AG04450 (cell line): ENCODE measurements at regions not wholly inside any gene's neighbourhood (a gene's known extent, or its start where the extent isn't known, plus 50 kb on each side); places are given as distances from the start of the nearest gene placed in this dataset.

Experiments
- CTCF ChIA-PET: fragments of 300-600, 350-600 bp; formaldehyde crosslinking; extraction: SDS; loops from one replicate; lab custom pipeline; 2022; ENCODE audit warnings: antibody characterized with exemption, inconsistent platforms; lab: Charles Lee
- POLR2A ChIA-PET: fragments of 350-600 bp; formaldehyde crosslinking; extraction: SDS; loops from one replicate; lab custom pipeline; 2021; ENCODE audit warnings: antibody characterized with exemption, inconsistent platforms; lab: Yijun Ruan, JAX
- DNase-seq: peaks from one replicate; pipeline ENCODE4 v3.0.0-alpha.2; 2011; ENCODE audit warnings: low read depth, low spot score
- H3K27ac ChIP-seq: one replicate; pipeline ENCODE4 v1.5.1; 2012; ENCODE audit warnings: low read depth, low read length, control low read depth
- H3K27me3 ChIP-seq: one replicate; pipeline ENCODE4 v1.6.0; 2012; ENCODE audit warnings: low read length; ENCODE audit not compliant: control insufficient read depth, insufficient read depth
- H3K4me3 ChIP-seq: 2 replicates; pipeline ENCODE4 v1.5.1; 2011; ENCODE audit warnings: mild to moderate bottlenecking, low read depth, low read length, control low read depth
- H3K9me3 ChIP-seq: 2 replicates; pipeline ENCODE4 v1.5.1; 2012; ENCODE audit warnings: low read length; ENCODE audit not compliant: control insufficient read depth, insufficient read depth
- CTCF ChIP-seq: IDR thresholded peaks from 2 replicates; pipeline ENCODE4 v1.5.1; 2011; ENCODE audit warnings: low read depth, low read length, control low read depth, inconsistent platforms

GRCh38 chr6:134593887-134594286 lies 276.0 kb upstream of the SGK1 start:
- Histone ChIP-seq H3K9me3 (no peaks in the 10 kb centered on the region), H3K27me3 (no peaks in the 10 kb centered on the region), H3K4me3 (no peak overlapping the region), H3K27ac (no peak overlapping the region)
- ChIA-PET CTCF (interaction anchor here (1.0 kb wide), 1 partner anchor 414 kb away, joined by 5 read pairs; no protein-coding TSS in a partner anchor), POLR2A (no interaction called here)
- no peak for DNase-seq
- no peak for TF ChIP-seq CTCF

- POLR2A ChIA-PET: no interaction called here
- H3K4me3 ChIP-seq: no peak overlapping the region
- H3K9me3 ChIP-seq: no peaks in the 10 kb centered on the region
- TF ChIP-seq CTCF: no peak
- no peak overlapping the region for H3K27ac ChIP-seq
- H3K27me3 ChIP-seq: no peaks in the 10 kb centered on the region
- CTCF ChIA-PET: interaction anchor here (1.0 kb wide), 2 partner anchors 47 to 414 kb away, joined by 3 to 5 read pairs; no protein-coding TSS in a partner anchor
- no peak for DNase-seq
Measured at GRCh38 chr6:134593442-134593841, 275.5 kb upstream of the SGK1 start.

GRCh38 chr6:134593024-134593423 lies 275.1 kb upstream of the SGK1 start:
- no peak for DNase-seq
- Histone ChIP-seq H3K27me3 (no peaks in the 10 kb centered on the region), H3K27ac (no peak overlapping the region), H3K9me3 (no peaks in the 10 kb centered on the region), H3K4me3 (no peak overlapping the region)
- POLR2A ChIA-PET: no interaction called here
- no peak for TF ChIP-seq CTCF
- CTCF ChIA-PET: interaction anchor here (1.0 kb wide), 2 partner anchors 48 to 414 kb away, joined by 3 to 5 read pairs; no protein-coding TSS in a partner anchor

- ChIA-PET CTCF (interaction anchor here (0.6 to 2.1 kb wide), 4 partner anchors 50 to 467 kb away, joined by 3 to 7 read pairs (median 4); no protein-coding TSS in a partner anchor), POLR2A (interaction anchor here (0.6 to 1.8 kb wide), 3 partner anchors 167 to 370 kb away, joined by 3 to 7 read pairs (median 6); no protein-coding TSS in a partner anchor)
- no peak overlapping the region for H3K4me3 ChIP-seq
- H3K27ac ChIP-seq: peak overlapping the region; percentile 98
- H3K27me3 ChIP-seq: no peaks in the 10 kb centered on the region
- H3K9me3 ChIP-seq: no peaks in the 10 kb centered on the region
- no peak for TF ChIP-seq CTCF
- DNase-seq: no peak
Measured at GRCh38 chr6:134590449-134590848, 272.5 kb upstream of the SGK1 start.

GRCh38 chr6:134590004-134590403 lies 272.1 kb upstream of the SGK1 start:
- Histone ChIP-seq H3K27me3 (no peaks in the 10 kb centered on the region), H3K9me3 (no peaks in the 10 kb centered on the region), H3K27ac (peak overlapping the region; percentile 98), H3K4me3 (no peak overlapping the region)
- ChIA-PET CTCF (interaction anchor here (0.6 to 2.1 kb wide), 4 partner anchors 51 to 466 kb away, joined by 3 to 7 read pairs (median 4); no protein-coding TSS in a partner anchor), POLR2A (interaction anchor here (0.5 to 1.8 kb wide), 9 partner anchors 24 to 1299 kb away, joined by 3 to 7 read pairs (median 3); no protein-coding TSS in a partner anchor)
- DNase-seq: no peak
- no peak for TF ChIP-seq CTCF
